ENCODE measurements at regions not wholly inside any gene's neighbourhood (a gene's known extent, or its start where the extent isn't known, plus 50 kb on each side); places are given as distances from the start of the nearest gene placed in this dataset.

GRCh38 chrX:34790026-34790425, 132.9 kb upstream of the TMEM47 start:
- Histone ChIP-seq H3K9me3 (ENCODE audit: control insufficient read depth in 2 of 3, insufficient read depth in 1 of 3, low read length in 3 of 3) (no peaks in the 10 kb centered on the region), H3K36me3 (ENCODE audit: control insufficient read depth in 2 of 3, insufficient read depth in 3 of 3, low read length in 3 of 3) (no peaks in the 10 kb centered on the region), H3K4me1 (ENCODE audit: control insufficient read depth in 2 of 3, insufficient read depth in 2 of 3, low read depth in 1 of 3, low read length in 3 of 3) (no peaks in the 10 kb centered on the region), H3K9ac (ENCODE audit: low read length in 3 of 3) (no peak overlapping the region), H3K27me3 (ENCODE audit: control insufficient read depth, insufficient read depth, low read length) (no peaks in the 10 kb centered on the region), H3K4me3 (ENCODE audit: low read length in 3 of 3) (no peak overlapping the region), H3K27ac (ENCODE audit: low read depth in 2 of 2, low read length in 2 of 2) (no peak overlapping the region)
- TF ChIP-seq CTCF (IDR thresholded peaks at IDR 0.05; ENCODE audit: borderline replicate concordance, extremely low read depth, insufficient read depth): no peak
- FAIRE-seq: no peak
- intact Hi-C loops (cut with DNase I): no loop called here
- no peak for DNase-seq

GRCh38 chrX:34805951-34806350, 136.6 kb upstream of the FAM47B start:
- no peak overlapping the region for H3K9ac ChIP-seq (ENCODE audit: low read length in 3 of 3)
- no peaks in the 10 kb centered on the region for H3K27me3 ChIP-seq (ENCODE audit: control insufficient read depth, insufficient read depth, low read length)
- no peak for TF ChIP-seq CTCF (IDR thresholded peaks at IDR 0.05; ENCODE audit: borderline replicate concordance, extremely low read depth, insufficient read depth)
- FAIRE-seq (no peak), DNase-seq (no peak)
- H3K9me3 ChIP-seq (ENCODE audit: control insufficient read depth in 2 of 3, insufficient read depth in 1 of 3, low read length in 3 of 3): no peaks in the 10 kb centered on the region
- intact Hi-C loops (cut with DNase I): no loop called here
- no peaks in the 10 kb centered on the region for H3K36me3 ChIP-seq (ENCODE audit: control insufficient read depth in 2 of 3, insufficient read depth in 3 of 3, low read length in 3 of 3)
- no peak overlapping the region for H3K4me3 ChIP-seq (ENCODE audit: low read length in 3 of 3)
- no peak overlapping the region for H3K27ac ChIP-seq (ENCODE audit: low read depth in 2 of 2, low read length in 2 of 2)
- H3K4me1 ChIP-seq (ENCODE audit: control insufficient read depth in 2 of 3, insufficient read depth in 2 of 3, low read depth in 1 of 3, low read length in 3 of 3): no peaks in the 10 kb centered on the region

- DNase-seq (no peak), FAIRE-seq (no peak)
- Histone ChIP-seq H3K36me3 (ENCODE audit: control insufficient read depth in 2 of 3, insufficient read depth in 3 of 3, low read length in 3 of 3) (no peaks in the 10 kb centered on the region), H3K27ac (ENCODE audit: low read depth in 2 of 2, low read length in 2 of 2) (no peak overlapping the region), H3K9me3 (ENCODE audit: control insufficient read depth in 2 of 3, insufficient read depth in 1 of 3, low read length in 3 of 3) (no peaks in the 10 kb centered on the region), H3K4me3 (ENCODE audit: low read length in 3 of 3) (no peak overlapping the region), H3K27me3 (ENCODE audit: control insufficient read depth, insufficient read depth, low read length) (no peaks in the 10 kb centered on the region), H3K9ac (ENCODE audit: low read length in 3 of 3) (no peak overlapping the region), H3K4me1 (ENCODE audit: control insufficient read depth in 2 of 3, insufficient read depth in 2 of 3, low read depth in 1 of 3, low read length in 3 of 3) (no peaks in the 10 kb centered on the region)
- intact Hi-C loops (cut with DNase I): no loop called here
- no peak for TF ChIP-seq CTCF (IDR thresholded peaks at IDR 0.05; ENCODE audit: borderline replicate concordance, extremely low read depth, insufficient read depth)
Measured at GRCh38 chrX:34809096-34809495, 133.5 kb upstream of the FAM47B start.

- intact Hi-C loops (cut with DNase I): no loop called here
- no peaks in the 10 kb centered on the region for H3K4me1 ChIP-seq (ENCODE audit: control insufficient read depth in 2 of 3, insufficient read depth in 2 of 3, low read depth in 1 of 3, low read length in 3 of 3)
- FAIRE-seq (peak; percentile 84), DNase-seq (no peak)
- H3K4me3 ChIP-seq (ENCODE audit: low read length in 3 of 3): no peak overlapping the region
- TF ChIP-seq CTCF (IDR thresholded peaks at IDR 0.05; ENCODE audit: borderline replicate concordance, extremely low read depth, insufficient read depth): no peak
- no peaks in the 10 kb centered on the region for H3K36me3 ChIP-seq (ENCODE audit: control insufficient read depth in 2 of 3, insufficient read depth in 3 of 3, low read length in 3 of 3)
- no peak overlapping the region for H3K9ac ChIP-seq (ENCODE audit: low read length in 3 of 3)
- H3K9me3 ChIP-seq (ENCODE audit: control insufficient read depth in 2 of 3, insufficient read depth in 1 of 3, low read length in 3 of 3): no peaks in the 10 kb centered on the region
- H3K27me3 ChIP-seq (ENCODE audit: control insufficient read depth, insufficient read depth, low read length): no peaks in the 10 kb centered on the region
- H3K27ac ChIP-seq (ENCODE audit: low read depth in 2 of 2, low read length in 2 of 2): no peak overlapping the region
Measured at GRCh38 chrX:34810364-34810763, 132.2 kb upstream of the FAM47B start.

Data from kidney (tissue), 13 donors.